ENCODE measurements at regions not wholly inside any gene's neighbourhood (a gene's known extent, or its start where the extent isn't known, plus 50 kb on each side); places are given as distances from the start of the nearest gene placed in this dataset.

GRCh38 chr10:117654105-117654504 is 111.6 kb downstream of the EMX2 start:
- TF ChIP-seq CTCF (IDR thresholded peaks at IDR 0.05 in 4 of 5, conservative IDR thresholded peaks at IDR 0.05 in 1 of 5) (no peak), POLR2A (IDR thresholded peaks at IDR 0.05) (no peak)

Measured in gastrocnemius medialis (tissue), 4 donors.